Astrocyte of the hippocampus (primary cell): ENCODE measurements at regions not wholly inside any gene's neighbourhood (a gene's known extent, or its start where the extent isn't known, plus 50 kb on each side); places are given as distances from the start of the nearest gene placed in this dataset.
A peak's percentile ranks its signal among the peaks of the same experiment; 100 is the strongest.

ENCODE experiments used
- DNase-seq: peaks from one replicate; pipeline ENCODE4 v3.0.0; 2011; ENCODE audit warnings: low read depth, low spot score

- no peak for DNase-seq
Measured at GRCh38 chr1:99163671-99164070, 100.6 kb upstream of the PLPPR4 start.

GRCh38 chr1:99170516-99170915, 93.8 kb upstream of the PLPPR4 start:
- peak; percentile 10 for DNase-seq

- DNase-seq = no peak
Measured at GRCh38 chr1:99171184-99171813, 93.0 kb upstream of the PLPPR4 start.

GRCh38 chr1:99173282-99173681, 91.0 kb upstream of the PLPPR4 start:
- DNase-seq = no peak

- DNase-seq = no peak
Measured at GRCh38 chr1:99173900-99174299, 90.4 kb upstream of the PLPPR4 start.

- no peak for DNase-seq
Measured at GRCh38 chr1:99176753-99177152, 87.5 kb upstream of the PLPPR4 start.

GRCh38 chr1:99177465-99177864, 86.8 kb upstream of the PLPPR4 start:
- no peak for DNase-seq

- DNase-seq = peak; percentile 87
Measured at GRCh38 chr1:99180343-99180808, 83.9 kb upstream of the PLPPR4 start.

GRCh38 chr1:99180915-99181314, 83.4 kb upstream of the PLPPR4 start:
- DNase-seq = no peak

- peak; percentile 18 for DNase-seq
Measured at GRCh38 chr1:99181892-99182291, 82.4 kb upstream of the PLPPR4 start.

- DNase-seq = no peak
Measured at GRCh38 chr1:99185196-99185595, 79.1 kb upstream of the PLPPR4 start.

- no peak for DNase-seq
Measured at GRCh38 chr1:99193431-99193830, 70.9 kb upstream of the PLPPR4 start.

- no peak for DNase-seq
Measured at GRCh38 chr1:99198393-99198792, 65.9 kb upstream of the PLPPR4 start.

- no peak for DNase-seq
Measured at GRCh38 chr1:99207216-99207615, 57.1 kb upstream of the PLPPR4 start.
